Glutamatergic neuron (in vitro differentiated cells): ENCODE measurements at regions not wholly inside any gene's neighbourhood (a gene's known extent, or its start where the extent isn't known, plus 50 kb on each side); places are given as distances from the start of the nearest gene placed in this dataset.

Experiments
- DNase-seq: peaks from one replicate; pipeline ENCODE4 v3.0.0; 2022
- H3K27ac Mint-ChIP-seq: one replicate; pipeline ENCODE4 v1.8.0; 2020; ENCODE audit warnings: mild to moderate bottlenecking, mixed read lengths, inconsistent platforms; ENCODE audit not compliant: unreplicated experiment
- H3K27me3 Mint-ChIP-seq: one replicate; pipeline ENCODE4 v1.8.0; 2020; ENCODE audit warnings: mild to moderate bottlenecking, moderate library complexity, mixed read lengths, inconsistent platforms; ENCODE audit not compliant: unreplicated experiment
- H3K36me3 Mint-ChIP-seq: one replicate; pipeline ENCODE4 v1.8.0; 2020; ENCODE audit warnings: mild to moderate bottlenecking, mixed read lengths, inconsistent platforms; ENCODE audit not compliant: unreplicated experiment
- H3K4me1 Mint-ChIP-seq: one replicate; pipeline ENCODE4 v1.8.0; 2020; ENCODE audit warnings: mild to moderate bottlenecking, low read depth, mixed read lengths, inconsistent platforms; ENCODE audit not compliant: unreplicated experiment
- H3K4me3 Mint-ChIP-seq: one replicate; pipeline ENCODE4 v1.8.0; 2020; ENCODE audit warnings: mild to moderate bottlenecking, mixed read lengths, inconsistent platforms; ENCODE audit not compliant: unreplicated experiment
- H3K9me3 Mint-ChIP-seq: one replicate; pipeline ENCODE4 v1.8.0; 2020; ENCODE audit warnings: mild to moderate bottlenecking, moderate library complexity, mixed read lengths, inconsistent platforms; ENCODE audit not compliant: unreplicated experiment
- TF ChIP-seq, protein P1 (sequence below): fragments of 200-600 bp; sonication (generic); IDR thresholded peaks from one replicate; pipeline ENCODE4 v1.5.0; 2021; ENCODE audit not compliant: partially characterized antibody, unreplicated experiment

GRCh38 chr7:73972614-73973013, 55.4 kb upstream of the ELN start:
- Mint-ChIP-seq H3K9me3 (peaks cover 2% of the 10 kb centered on the region), H3K4me1 (peaks cover 4% of the 10 kb centered on the region), H3K4me3 (no peak overlapping the region), H3K27me3 (peaks cover 13% of the 10 kb centered on the region), H3K36me3 (peaks cover 3% of the 10 kb centered on the region), H3K27ac (no peak overlapping the region)
- TF ChIP-seq, protein P1, sequence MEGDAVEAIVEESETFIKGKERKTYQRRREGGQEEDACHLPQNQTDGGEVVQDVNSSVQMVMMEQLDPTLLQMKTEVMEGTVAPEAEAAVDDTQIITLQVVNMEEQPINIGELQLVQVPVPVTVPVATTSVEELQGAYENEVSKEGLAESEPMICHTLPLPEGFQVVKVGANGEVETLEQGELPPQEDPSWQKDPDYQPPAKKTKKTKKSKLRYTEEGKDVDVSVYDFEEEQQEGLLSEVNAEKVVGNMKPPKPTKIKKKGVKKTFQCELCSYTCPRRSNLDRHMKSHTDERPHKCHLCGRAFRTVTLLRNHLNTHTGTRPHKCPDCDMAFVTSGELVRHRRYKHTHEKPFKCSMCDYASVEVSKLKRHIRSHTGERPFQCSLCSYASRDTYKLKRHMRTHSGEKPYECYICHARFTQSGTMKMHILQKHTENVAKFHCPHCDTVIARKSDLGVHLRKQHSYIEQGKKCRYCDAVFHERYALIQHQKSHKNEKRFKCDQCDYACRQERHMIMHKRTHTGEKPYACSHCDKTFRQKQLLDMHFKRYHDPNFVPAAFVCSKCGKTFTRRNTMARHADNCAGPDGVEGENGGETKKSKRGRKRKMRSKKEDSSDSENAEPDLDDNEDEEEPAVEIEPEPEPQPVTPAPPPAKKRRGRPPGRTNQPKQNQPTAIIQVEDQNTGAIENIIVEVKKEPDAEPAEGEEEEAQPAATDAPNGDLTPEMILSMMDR: no peak
- no peak for DNase-seq

- Mint-ChIP-seq H3K36me3 (no peaks in the 10 kb centered on the region), H3K27me3 (peaks cover 13% of the 10 kb centered on the region), H3K4me1 (peaks cover 9% of the 10 kb centered on the region), H3K27ac (no peak overlapping the region), H3K4me3 (no peak overlapping the region), H3K9me3 (peaks cover 5% of the 10 kb centered on the region)
- TF ChIP-seq, protein P1: no peak
- no peak for DNase-seq
Observed at GRCh38 chr7:73973091-73973490, 54.9 kb upstream of the ELN start.

GRCh38 chr7:73974101-73974947, 53.6 kb upstream of the ELN start:
- no peak for DNase-seq

GRCh38 chr7:73974948-73975926, 52.7 kb upstream of the ELN start:
- Mint-ChIP-seq H3K27ac (no peak overlapping the region), H3K4me3 (no peak overlapping the region), H3K27me3 (peaks cover 11% of the 10 kb centered on the region), H3K4me1 (peaks cover 13% of the 10 kb centered on the region), H3K9me3 (peaks cover 5% of the 10 kb centered on the region), H3K36me3 (no peaks in the 10 kb centered on the region)
- no peak for DNase-seq
- TF ChIP-seq, protein P1: no peak

More at GRCh38 chr7:73974101-73974947, 53.6 kb upstream of the ELN start:
- peaks cover 13% of the 10 kb centered on the region for H3K4me1 Mint-ChIP-seq
- TF ChIP-seq, protein P1: no peak
- no peak overlapping the region for H3K4me3 Mint-ChIP-seq
- peaks cover 11% of the 10 kb centered on the region for H3K27me3 Mint-ChIP-seq
- H3K27ac Mint-ChIP-seq: no peak overlapping the region
- no peaks in the 10 kb centered on the region for H3K36me3 Mint-ChIP-seq
- H3K9me3 Mint-ChIP-seq: peaks cover 5% of the 10 kb centered on the region
